ENCODE measurements at regions not wholly inside any gene's neighbourhood (a gene's known extent, or its start where the extent isn't known, plus 50 kb on each side); places are given as distances from the start of the nearest gene placed in this dataset.

DNA sequence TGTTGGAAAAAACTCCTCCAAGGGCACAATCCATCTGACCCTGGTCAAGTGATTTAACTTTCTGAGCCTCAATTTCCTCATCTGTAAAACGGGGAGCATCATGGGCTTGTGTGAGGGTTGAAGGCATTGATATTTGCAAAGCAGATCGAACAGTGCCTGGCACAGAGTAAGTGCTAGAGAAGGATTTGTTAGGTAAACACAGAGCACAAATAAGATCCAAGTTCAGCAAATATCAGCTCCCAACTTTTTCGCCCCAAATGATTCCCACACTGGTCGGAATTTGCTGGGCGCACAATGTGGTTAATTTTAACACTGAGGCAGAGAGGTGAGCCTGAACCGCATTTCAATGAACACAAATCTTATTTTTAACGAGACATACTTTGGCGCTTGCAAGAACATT is 76.3 kb upstream of the ATP2B2 start:
- DNase-seq (no peak), ATAC-seq (no peak)
- intact Hi-C loops (cut with micrococcal nuclease): no loop called here

DNA sequence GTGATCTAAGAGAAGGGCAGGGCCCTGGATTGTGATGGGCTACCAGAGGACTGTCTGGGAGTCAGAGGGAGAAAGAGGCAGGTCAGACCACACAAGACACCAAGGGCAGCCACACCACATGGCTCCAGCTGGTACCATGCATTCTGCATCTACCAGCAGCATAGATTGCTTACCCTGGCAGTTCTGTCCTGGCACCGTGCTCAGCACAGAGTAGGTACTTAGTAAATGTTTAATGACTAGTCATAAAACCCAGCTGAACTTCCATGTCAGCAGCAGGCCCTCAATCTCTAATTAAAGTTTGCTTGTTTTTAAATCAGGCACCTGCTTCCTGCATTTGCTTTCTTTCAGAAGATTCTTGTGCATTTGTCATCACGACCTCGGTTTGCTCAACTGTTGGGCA is 77.3 kb upstream of the ATP2B2 start:
- DNase-seq (no peak), ATAC-seq (no peak)
- intact Hi-C loops (cut with micrococcal nuclease): no loop called here

DNA sequence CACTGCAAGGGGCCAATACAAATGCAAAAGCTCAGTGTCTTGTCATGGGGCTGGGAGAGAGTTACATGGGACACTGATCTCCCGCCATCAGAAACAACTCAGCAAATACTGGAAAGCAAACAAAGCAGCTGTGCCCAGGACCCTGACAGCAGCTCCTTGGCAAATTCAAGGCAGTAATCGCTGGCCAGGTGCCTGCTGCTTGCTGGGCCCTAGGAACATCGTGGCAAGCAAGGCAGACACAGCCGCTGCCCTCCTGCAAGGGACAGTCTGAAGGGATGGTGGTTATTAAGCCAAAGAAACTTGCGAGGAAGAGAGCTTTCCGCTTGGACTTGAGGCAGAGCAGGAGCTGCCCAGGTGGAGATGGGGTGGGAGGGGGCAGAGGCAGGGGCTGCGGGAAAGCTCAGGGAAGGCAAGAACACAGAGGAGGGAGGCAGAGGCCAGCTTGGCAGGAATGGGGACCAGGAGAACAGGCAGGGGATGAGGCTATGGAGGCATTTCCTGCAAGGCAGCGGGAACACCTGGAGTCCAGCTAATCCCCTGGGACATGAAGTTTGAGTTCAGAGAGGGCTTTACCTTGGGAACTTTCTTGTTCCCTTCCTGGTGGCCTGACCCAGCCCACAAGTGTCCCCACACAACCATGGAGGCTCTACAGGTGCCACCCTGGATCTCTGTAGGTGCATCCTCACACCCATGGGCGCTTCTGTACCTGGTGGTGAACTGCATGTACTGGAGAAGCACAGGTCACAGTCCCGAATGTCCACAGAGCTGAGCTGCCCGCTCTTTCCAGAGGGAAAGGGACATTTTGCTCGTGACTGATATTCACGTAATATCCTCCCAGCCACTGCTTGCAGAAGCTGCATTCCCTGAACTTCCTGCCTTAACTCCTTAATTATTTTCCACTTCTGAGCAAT is 78.7 kb upstream of the ATP2B2 start:
- DNase-seq: no peak
- ATAC-seq: no peak
- intact Hi-C loops (cut with micrococcal nuclease): no loop called here

DNA sequence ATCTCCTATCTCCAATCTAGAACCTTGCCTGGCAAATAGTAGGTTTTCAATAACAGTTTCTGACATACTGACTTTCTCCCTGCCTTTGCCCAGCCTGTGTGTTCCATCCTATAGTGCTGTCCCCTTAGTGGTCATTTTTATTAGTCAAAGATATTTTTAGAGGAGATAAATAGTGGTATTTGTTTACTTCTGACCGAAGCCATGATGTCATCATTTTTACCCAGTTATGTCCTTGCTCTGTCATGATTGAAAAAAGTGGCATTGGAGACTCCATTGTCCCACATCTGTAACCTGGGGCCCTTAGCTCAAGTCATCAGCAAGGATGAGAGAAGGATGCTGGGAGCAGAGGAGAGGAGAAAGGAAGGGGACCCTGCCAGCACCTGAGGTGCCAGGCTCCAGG is 80.6 kb upstream of the ATP2B2 start:
- intact Hi-C loops (cut with micrococcal nuclease): no loop called here
- ATAC-seq (no peak), DNase-seq (no peak)

DNA sequence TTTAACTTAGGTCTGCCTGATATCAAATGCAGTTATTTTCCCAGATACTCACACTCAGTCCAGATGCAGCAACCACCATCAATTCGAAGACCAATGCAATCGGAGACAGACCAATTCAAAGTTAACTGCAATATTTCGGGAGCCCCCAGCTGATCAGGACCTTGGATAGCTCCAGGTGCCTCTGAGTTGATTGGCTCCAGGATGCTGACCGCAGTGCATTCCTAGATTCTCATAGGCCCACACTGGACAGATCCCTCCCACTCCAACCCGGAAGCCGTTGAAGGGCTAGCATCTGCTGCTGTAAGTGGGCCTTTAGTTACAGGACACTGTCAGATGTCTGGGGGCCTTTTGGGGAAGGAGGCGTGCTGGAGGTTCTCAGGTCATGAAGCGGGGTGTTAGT is 89.5 kb upstream of the ATP2B2 start:
- intact Hi-C loops (cut with micrococcal nuclease): no loop called here
- ATAC-seq (peak; percentile 81), DNase-seq (peak; percentile 41)

DNA sequence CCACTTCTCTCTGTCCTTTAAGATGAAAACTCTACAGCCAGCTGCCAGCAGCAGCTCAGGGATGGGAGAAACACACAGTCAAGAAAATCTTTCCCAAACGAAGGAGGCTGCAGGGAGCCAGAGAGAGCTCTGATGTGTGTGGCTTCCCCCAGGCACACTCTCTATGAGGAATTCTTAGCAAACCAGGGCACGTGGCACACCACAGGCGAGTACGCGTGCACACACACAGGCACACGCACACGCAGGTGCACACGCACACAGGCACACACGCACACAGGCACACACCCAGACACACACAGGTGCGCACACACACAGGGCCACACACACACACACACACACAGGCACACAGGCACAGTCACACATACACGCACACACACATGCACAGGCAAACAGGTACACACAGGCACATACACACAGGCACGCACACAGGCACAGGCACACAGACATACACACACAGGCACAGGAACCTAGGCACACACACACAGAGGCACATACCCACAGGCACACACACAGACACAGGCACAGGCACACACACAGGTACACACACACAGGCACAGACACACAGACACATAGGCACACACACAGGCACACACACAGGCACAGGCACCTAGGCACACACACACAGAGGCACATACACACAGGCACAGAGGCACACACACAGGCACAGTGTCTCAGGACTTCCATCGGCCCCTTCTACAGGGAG is 91.5 kb upstream of the ATP2B2 start:
- DNase-seq (no peak), ATAC-seq (no peak)
- intact Hi-C loops (cut with micrococcal nuclease): no loop called here

DNA sequence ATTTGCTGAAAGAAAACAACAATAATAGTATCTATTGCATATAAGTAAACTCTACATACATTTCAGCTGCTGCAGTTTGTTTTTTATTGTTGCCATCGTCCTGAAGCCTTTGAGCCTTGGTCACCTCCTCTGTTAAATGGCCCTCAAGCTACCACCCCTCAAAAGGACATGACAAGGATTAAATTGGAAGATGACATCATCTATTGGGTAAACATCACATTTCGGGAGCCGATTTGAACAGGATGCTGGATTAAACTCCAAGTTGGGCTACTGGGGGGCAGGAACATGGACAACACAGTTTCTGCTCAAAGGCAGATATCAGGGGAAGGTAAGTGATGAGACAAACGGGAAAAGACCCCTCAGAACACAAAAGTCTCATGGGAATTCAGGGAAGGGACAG is 92.3 kb upstream of the ATP2B2 start:
- intact Hi-C loops (cut with micrococcal nuclease): no loop called here
- ATAC-seq: no peak
- no peak for DNase-seq

DNA sequence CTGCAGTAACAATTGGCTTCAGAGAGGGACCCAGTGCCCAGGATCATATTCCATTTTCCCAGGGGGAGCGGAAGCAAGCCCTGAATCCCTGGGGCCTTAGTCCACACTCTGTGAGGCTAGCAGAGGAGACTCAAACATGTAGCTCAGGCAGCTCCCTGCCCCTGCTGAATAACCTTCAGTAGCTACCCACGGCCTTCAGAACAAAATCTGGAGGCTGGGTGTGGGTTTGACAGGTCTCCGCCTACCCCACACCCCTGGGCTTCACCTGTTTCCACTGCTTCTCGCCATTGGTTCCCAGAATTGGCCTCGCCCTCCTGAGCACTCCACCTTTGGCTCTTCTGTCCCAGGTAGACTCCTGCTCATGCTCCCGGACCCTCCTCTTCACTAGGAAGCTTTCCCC is 93.6 kb upstream of the ATP2B2 start:
- intact Hi-C loops (cut with micrococcal nuclease): no loop called here
- DNase-seq: no peak
- no peak for ATAC-seq

DNA sequence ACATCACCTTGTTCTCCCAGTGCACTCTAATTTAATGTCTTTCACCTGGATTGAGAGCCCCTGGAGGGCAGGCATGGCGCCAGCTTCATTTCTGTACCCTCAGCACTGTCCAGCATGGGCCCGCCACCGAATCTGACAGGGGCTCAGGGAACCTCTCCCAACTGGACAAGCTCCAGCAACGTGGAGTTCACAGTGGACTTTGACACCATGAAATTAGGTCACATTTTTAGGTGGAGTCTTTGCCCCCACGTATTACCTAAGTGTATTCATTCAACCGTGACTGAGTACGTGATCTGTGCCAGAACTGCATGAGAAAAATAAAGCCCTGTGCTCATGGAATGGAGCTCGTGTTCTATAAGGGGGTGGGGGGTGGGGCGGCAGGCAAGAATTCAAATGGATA is 94.1 kb upstream of the ATP2B2 start:
- DNase-seq: no peak
- no peak for ATAC-seq
- intact Hi-C loops (cut with micrococcal nuclease): no loop called here

DNA sequence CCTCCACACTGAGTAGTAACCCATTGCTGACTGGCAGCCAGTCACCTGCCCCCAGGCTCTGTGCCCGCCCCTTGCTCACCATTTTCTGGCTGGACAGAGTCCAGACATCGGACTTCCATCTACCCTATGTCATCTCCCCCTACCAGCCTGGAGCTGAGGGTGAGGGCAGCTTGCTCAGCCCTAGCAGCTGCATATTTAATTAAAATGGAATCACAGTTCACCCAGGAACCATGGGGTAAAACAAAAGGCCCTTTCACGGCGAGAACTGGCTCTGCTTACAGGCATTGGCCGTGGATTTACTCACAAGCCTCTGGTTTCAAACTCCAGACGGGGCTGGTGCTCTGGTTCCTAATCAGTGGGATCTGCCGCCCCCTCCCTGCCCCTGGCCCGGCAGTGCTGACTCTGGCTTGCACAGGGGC is 94.9 kb upstream of the ATP2B2 start:
- DNase-seq (no peak), ATAC-seq (no peak)
- intact Hi-C loops (cut with micrococcal nuclease): no loop called here

DNA sequence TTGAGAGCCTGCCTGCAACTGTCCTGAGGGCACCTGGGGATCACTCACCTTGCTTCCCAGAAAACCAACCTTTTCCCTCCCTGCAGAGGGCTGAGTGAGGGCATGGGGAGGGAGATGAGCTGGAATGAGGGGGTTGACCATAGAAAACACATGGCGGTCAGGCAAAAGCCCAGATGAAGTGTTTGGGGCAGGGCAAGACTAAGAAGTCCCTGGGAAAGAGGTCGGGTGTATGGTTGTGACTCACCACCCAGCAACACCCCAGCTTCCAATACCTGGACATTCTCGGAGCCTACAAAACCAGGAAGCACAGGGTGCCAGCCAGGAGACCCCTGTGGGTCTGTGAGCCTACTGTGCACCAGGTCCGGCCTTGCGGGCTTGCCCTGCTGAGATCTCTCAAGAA is 95.3 kb upstream of the ATP2B2 start:
- intact Hi-C loops (cut with micrococcal nuclease): no loop called here
- ATAC-seq (peak; percentile 31), DNase-seq (no peak)

DNA sequence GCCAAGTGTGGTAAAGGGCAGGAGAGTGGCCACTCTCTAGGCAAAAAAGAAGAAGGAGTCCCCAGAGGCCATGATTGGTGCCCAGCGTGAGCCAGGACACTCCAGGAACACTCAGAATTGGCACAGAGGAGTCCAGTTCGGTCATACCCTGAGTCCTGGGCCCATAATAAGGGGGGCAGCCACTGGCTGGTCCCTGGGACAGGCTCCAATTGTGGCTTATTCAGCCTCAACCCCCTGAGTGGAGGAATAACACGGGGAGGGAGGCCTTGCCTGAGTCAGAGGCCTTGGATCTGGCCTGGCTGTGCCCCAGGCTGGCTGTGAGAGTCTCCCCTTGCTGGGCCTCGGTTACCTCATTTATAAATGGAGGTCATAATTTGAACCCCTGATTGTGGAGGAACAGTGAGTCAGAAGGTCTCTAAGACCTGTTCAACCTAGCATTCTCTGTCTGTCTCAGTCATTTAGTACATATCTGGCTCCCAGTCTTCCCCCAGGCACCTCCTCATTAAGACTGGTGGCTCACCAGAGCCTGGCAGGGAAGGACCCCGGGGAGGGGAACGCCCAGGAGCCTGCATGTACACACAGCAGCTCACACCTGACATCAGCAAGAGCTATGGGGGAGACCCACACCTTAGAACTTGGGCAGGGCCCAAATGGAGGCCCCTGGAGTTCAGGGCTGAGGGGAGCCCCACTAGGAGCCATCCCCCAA is 95.9 kb upstream of the ATP2B2 start:
- intact Hi-C loops (cut with micrococcal nuclease): no loop called here
- DNase-seq: peak; percentile 34

DNA sequence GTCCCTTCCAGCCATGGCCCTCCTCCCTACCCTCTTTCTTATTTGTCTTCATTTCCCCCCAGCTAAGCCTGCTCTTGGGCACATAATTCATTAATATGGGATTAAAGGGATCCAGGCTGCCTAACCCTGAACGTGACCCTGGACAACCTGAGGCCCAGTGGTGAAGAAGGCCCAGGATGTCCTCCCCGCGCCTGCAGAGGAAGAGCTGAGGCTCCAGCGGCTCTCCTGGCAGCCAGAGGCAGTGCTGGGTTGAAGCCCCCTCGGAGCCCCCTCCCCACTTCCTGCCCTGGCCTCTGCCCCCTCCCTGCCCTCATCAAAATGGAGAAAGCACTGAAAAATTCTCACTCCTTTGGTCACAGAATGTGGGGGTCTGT is 96.5 kb upstream of the ATP2B2 start:
- no peak for DNase-seq
- no peak for ATAC-seq
- intact Hi-C loops (cut with micrococcal nuclease): no loop called here

More for the DNA sequence above, 95.9 kb upstream of the ATP2B2 start:
- peak; percentile 91 for ATAC-seq

DNA sequence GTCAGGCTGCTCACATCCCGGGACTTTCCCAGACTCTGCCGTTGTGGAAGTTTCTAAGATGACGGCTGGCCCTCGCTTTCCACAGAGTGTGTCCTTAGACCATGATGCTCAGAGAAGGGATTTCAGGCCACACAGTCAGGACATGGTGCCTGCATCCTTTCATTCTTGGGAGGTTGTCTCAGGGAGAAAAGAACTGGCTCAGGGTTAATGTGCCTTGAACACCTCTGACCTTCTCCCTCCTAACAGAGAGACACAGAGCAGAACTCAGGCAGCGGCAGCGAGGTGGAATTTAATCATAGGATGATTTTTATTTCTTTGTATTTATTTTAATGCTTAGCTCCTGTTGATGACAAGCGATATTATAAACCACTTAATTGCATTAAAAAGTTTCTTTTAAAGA is 96.9 kb upstream of the ATP2B2 start:
- DNase-seq (no peak), ATAC-seq (no peak)
- intact Hi-C loops (cut with micrococcal nuclease): no loop called here

DNA sequence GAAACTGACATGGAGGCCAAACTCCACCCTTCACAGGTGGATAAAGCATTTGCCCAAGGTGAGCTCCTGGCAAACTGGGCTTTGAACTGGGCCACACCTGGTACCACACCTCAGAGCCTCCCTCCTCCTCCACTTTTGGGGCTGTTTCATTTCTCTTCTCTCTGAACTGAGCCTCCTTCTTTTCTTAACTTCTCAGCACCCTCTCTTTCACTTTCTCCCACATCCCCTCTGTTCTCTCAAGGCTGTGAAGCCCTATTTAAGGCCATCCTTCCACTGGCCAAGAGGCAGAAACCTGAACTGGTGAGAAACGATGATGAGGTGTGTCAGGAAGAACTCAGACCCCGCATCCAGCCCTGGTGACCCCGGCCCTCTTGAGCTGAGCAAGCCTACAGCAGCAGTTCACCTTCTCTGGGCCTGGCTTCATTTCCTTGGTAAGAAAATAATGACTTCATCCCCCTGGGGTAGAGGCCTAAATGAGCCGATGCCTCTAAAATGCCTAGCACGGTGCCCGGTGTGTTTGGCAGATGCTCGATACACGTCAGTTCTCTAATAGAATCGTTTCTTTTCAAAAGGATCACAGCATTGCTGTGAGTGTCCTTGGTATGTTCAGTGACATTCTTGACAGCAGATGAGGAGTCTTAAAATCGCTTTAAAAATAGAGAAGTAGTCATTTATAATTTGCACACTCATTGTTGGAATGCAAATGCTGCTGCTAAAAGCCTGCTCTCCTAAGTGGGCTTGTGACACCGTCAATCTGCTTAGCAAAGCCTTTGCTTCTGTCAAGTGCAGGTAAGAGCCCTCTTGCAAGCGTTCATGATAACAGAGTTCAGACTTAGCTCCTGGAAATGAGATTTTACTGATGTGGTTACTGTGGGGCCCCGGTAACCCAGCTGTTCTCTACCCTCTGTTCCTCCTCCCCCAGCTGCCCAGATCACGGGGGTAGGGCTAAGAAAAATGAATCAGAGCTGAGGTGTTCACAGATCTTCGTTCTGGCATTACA is 97.7 kb upstream of the ATP2B2 start:
- ATAC-seq: no peak
- no peak for DNase-seq
- intact Hi-C loops (cut with micrococcal nuclease): no loop called here

DNA sequence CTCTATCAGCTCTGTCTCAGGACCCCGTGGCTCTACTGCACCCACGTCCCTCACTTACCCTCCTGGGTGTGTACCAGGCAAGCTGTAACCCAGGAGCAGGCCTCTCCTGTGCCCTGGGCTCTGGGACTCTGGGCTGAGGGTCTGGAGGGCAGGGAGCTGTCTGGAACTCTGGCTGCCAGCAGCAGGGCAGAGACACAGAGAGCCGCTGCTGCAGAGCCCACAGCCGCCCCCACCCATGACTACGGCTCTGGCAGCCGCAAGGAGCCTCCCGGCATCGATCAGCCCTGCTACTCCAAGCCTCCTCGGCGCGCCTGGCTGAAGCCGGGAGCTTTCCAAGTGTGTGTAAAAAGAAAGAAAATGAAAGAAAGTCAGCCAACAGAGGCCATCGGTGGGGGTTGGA is 103.7 kb upstream of the ATP2B2 start:
- no peak for DNase-seq

DNA sequence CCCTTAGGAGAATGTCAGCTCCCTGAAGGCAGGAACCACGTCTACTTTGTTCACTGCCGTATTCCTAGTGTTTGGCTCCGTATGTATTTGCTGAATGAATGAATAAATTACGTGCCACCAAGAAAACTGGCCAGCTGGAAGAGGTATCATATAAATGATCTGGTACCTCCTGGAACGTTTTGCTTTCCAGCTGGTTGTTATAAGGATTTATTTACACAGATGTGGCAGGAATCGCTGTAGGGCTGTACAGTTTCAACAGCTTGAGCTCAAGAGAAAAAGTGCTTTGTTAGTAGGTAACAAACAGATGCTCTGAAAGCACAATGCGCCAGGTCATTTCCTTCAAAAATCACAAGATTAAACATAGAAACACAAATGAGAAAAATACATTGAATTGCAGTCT is 108.8 kb upstream of the ATP2B2 start:
- no peak for DNase-seq
- no peak for ATAC-seq
- intact Hi-C loops (cut with micrococcal nuclease): no loop called here

More for the DNA sequence above, 103.7 kb upstream of the ATP2B2 start:
- intact Hi-C loops (cut with micrococcal nuclease): no loop called here
- no peak for ATAC-seq

DNA sequence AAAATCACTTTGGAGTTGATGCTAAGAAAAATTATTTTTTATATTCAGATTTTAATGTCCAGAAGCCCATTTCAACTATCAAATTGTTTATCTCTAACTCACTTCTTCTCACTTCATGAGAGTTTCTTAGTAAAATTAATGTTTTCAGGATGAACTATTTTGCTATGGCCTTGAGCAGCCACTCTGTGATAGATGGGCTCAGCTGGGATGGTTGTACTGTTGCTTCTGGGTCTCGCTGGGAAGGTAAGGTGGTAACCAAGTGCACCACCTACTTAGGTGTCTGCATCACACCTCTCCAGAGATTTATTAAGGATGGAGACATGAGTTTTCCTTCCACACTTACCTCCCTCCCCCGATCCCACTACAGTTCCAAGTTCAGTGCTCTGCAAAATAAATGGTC is 110.3 kb upstream of the ATP2B2 start:
- DNase-seq (no peak), ATAC-seq (no peak)
- intact Hi-C loops (cut with micrococcal nuclease): no loop called here

DNA sequence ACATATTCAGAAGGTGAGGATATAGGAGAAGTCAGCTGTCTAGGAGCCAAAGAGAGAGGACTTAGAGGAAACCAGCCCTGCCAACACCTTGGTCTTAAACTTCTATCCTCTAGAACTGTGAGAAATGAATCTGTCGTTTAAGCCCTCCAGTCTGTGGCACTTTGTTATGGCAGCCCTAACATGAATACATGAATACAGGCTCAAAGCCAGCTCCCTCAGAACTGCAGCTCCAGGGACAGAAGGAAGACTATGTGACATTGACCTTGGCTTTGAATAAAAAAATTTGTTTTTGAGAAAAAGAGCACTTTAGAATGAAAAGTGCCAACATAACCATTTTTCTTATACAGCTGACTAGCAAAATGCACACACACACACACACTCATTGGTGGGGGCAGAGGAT is 110.9 kb upstream of the ATP2B2 start:
- ATAC-seq: no peak
- intact Hi-C loops (cut with micrococcal nuclease): no loop called here
- DNase-seq: no peak

Data from left ventricle myocardium superior (tissue), 1 donor.